GM19023 (cell line): ENCODE measurements at regions not wholly inside any gene's neighbourhood (a gene's known extent, or its start where the extent isn't known, plus 50 kb on each side); places are given as distances from the start of the nearest gene placed in this dataset.
"Not testable (repeated sequence)": the region's sequence is repeated elsewhere in the genome, so short reads cannot be mapped to it uniquely, and the experiment has no call there.

Experiments
- ATAC-seq: cut with Tn5 transposase; IDR thresholded peaks from one replicate; pipeline ENCODE4 v1.9.1; 2021; ENCODE audit warnings: mild to moderate bottlenecking, moderate library complexity; ENCODE audit not compliant: unreplicated experiment

DNA sequence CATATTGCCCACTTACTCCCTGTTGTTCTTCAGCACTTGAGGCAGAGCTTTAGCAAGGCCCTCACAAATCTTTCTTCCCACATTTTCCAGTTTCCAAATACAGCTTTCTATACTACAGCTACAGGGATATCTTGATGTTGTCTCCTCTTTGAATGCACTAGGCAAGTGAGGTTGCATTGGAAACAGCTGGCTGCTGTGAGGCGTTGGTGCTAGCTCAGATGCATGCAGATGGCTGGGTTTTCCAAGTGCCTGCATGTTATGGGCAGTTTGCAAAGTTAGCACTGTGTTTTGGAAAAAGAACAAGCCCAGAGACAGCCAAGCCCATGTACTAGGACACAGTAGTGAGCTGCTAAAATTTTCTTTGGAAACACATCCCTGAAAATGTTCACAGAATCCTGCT is 315.1 kb upstream of the RASGEF1B start:
- ATAC-seq: no peak

DNA sequence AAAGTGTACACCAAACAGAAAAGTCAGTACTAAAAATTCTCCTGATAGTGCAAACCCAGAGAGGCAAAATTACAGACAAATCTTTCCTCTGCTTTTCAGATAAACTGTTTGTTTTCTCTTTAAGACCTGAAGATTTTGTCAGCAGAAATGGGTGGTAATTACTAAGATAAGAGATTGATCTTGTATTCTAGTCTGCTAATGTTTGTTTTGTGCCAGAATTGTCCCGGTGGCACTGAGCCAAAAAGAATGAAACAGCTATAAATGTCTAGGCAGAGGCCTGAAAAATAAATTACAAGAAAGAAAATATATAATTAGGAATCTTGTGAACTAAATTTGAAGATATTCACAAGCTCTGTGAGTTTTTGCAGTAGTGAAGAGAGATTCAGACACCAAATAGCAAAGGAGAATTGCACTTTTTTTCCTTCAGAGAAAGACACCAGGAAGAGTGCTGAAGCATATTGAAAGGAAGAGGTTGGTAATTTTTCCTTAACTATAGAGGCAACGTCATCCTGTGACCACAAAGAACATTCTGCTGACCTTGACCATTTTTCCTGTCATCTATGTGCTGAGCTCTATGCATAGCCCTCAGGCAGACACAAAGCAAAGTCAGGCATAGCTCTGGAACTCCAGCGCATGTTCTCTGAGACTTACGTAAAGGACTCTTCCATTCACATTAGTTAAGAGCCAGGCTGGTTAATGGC is 314.5 kb upstream of the RASGEF1B start:
- no peak for ATAC-seq

- ATAC-seq: no peak
Measured at GRCh38 chr4:81785338-81785737, 313.6 kb upstream of the RASGEF1B start.

DNA sequence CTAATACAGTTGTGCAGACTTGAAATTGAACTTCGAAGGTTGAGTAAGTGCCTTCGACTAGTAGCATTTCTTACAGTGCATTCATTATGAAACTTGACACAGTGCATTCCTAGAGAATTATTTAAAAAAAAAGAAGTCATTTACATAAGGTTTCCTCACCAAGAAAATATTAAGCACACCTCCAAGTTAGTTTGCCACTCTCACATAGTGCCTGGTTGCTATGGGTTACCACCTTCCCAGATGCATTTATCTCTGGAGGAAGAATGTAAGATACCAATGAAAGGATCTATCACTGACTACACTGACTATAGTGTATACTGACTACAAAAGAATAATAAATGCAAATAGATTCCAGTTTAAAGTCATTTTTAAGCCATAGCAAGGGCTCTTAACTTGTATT is 311.9 kb upstream of the RASGEF1B start:
- no peak for ATAC-seq

DNA sequence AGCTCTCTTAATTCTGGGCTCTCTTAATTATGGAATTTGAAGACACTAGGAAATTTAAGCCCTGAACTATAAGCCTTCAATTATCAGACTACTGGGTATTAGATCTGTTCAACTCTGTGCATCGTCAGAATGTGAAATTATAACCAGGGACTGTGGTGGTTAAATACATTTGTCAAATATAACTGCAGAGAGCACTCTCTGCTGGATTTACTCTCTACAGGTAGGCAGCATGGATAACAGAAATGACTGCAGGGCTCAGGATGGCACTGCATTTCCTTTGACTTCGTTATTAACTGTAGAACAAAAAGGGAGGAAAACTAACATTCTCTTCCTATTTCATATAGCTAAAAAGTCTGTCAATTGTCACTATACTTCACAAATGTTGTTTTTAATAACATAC is 310.1 kb upstream of the RASGEF1B start:
- no peak for ATAC-seq

DNA sequence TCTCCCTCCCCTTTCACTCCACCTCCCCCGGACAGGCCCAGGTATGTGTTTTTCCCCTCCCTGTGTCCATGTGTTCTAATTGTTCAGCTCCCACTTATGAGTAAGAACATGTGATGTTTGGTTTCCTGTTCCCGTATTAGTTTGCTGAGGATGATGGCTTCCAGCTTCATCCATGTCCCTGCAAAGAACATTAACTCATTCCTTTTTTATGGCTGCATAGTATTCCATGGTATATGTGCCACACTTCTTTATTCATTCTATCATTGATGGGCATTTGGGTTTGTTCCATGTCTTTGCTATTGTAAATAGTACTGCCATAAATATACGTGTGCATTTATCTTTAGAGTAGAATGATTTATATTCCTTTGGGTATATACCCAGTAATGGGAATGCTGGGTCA is 306.0 kb upstream of the RASGEF1B start:
- not testable (repeated sequence) for ATAC-seq

DNA sequence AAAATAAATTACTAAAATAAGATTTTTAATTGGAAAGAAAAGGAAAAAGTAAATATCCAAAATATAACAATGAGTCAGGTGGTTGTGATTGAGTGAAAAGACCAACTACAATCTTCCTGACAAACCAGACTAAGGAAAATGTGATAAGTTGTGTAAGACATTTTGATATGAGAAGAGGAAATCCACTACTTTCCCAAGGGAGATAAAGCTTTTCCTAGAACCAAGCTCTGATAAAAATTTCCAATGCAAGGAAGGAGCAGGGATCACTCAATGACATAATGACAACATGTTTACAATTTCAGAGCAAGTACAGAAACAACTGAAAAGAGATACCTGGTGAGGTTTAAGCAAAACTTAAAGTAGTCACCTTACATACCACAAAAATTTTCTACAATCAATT is 305.1 kb upstream of the RASGEF1B start:
- ATAC-seq: no peak

- ATAC-seq: no peak
Measured at GRCh38 chr4:81773557-81773956, 301.9 kb upstream of the RASGEF1B start.

DNA sequence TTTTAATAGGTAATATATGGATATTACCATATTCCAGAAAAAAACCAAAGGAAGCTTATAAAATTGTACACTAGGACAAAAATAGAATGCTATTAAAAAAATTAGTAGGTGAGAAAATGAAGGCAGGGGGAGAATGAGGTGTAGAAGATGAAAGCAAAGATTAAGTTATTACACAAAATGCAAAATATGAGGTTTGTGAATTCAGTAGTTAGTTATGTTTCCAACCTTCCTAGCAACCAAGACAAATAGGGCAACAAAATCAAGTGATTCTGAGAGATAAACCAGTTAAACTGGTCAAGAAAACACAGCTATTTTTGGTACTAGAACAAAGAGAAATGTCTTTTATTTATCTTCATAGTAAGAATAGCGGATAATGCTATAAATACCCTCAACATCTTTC is 300.0 kb upstream of the RASGEF1B start:
- no peak for ATAC-seq

- ATAC-seq: no peak
Measured at GRCh38 chr4:81769244-81769643, 297.5 kb upstream of the RASGEF1B start.

GRCh38 chr4:81758574-81759264 is 287.0 kb upstream of the RASGEF1B start:
- no peak for ATAC-seq

DNA sequence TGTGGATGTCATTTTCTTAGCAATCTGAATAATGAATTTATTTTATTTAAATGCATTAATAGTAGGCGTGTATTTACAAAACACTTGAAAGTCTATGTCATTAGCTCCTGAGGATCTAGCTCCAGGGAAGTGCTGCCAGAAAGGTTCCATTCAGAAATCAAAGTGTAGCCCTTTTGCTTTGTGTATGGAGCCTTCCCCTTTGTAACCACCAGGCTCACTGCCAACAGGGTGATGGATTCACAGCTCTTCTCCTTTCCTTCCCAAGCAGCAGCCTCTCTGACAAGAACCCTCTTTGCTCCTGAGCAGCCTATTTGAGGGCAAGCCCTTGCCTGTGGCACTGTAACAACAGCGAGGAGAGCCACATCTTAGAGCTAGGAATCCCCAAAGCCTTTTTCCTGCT is 286.0 kb upstream of the RASGEF1B start:
- ATAC-seq: no peak

- peak; percentile 79 for ATAC-seq
Measured at GRCh38 chr4:81756973-81757372, 285.3 kb upstream of the RASGEF1B start.

- no peak for ATAC-seq
Measured at GRCh38 chr4:81756042-81756441, 284.3 kb upstream of the RASGEF1B start.

DNA sequence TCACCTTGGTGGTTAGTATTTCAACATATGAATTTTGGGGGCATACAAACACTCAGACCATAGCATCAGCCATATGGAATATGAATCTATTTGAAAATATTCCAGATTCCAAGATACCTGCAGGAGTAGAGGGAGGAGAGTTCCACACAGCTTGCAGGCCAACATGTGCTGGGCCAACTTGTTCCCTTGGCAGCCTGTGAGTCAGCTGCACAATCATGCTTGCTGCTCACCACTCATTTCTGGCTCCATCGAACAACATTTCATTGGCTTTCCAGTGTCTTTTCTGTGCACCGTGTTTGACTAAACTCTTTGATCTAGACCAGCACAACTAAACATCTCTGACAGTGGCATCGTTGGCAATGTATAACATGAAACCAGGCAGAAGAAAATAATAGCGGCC is 282.5 kb upstream of the RASGEF1B start:
- no peak for ATAC-seq

GRCh38 chr4:81751531-81752289 is 280.0 kb upstream of the RASGEF1B start:
- no peak for ATAC-seq

DNA sequence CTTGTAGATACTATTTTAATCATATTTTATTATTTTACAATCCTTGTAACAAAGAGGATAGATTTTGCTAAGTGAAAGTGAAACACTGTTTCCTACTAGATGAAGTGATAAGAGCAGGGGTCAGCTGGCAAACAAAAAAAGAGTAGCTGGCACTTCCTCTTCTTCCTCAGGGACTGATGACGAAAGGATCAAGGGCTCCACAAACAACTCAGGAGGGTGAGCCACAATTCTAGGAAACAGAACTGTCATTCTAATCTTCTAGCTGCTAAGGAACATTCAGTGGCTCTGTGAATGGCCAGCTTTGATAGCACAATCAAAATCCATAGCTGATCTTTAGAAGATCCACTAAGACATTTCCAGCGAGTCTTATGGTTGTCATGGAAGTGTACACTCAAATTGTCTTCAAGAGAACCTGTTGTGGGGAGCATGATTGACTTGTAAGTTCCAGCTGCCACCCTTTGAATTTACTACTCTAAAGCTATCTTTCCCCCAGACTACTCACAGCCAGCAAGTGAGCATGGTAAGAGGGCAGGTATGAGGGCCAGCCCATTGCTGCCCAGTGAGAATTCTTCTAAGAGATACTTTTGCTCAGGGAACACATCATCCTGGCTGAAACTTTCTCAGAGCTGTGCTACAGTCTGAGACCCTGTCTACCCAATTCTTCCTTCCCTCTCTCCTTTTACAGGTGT is 275.7 kb upstream of the RASGEF1B start:
- no peak for ATAC-seq

- ATAC-seq: no peak
Measured at GRCh38 chr4:81746773-81747172, 275.1 kb upstream of the RASGEF1B start.

DNA sequence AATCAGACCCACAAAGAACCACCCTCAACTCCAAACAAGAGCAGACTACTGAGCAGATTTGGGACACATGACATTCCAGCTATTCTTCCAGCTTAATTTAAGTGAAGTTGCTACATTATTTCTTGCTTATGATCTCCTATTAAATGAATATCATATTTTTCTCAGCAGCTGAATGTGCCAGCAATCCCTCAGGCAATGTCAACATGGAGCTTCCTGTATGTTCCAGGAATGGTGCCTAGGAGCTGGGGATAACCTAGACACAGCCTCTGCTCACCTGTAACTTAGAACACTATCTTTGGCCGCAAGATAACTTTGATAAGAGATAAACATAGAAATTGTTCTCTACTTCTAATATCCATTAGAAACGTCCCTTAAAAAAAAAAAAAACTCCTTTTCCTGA is 274.4 kb upstream of the RASGEF1B start:
- no peak for ATAC-seq

- ATAC-seq: no peak
Measured at GRCh38 chr4:81745050-81745449, 273.3 kb upstream of the RASGEF1B start.

GRCh38 chr4:81743731-81744435 is 272.2 kb upstream of the RASGEF1B start:
- no peak for ATAC-seq
